Keratinocyte (primary cell): ENCODE measurements at regions not wholly inside any gene's neighbourhood (a gene's known extent, or its start where the extent isn't known, plus 50 kb on each side); places are given as distances from the start of the nearest gene placed in this dataset.

Source experiments
- DNase-seq: peaks from one replicate; pipeline ENCODE4 v3.0.0-alpha.2; 2011; ENCODE audit warnings: low read depth, missing footprints, low spot score
- FAIRE-seq: peaks from 2 replicates; lab custom pipeline; 2011; peaks lifted over from hg19 to GRCh38; lab: Jason Lieb, UNC
- H2AFZ ChIP-seq: 2 replicates; pipeline ENCODE4 v1.6.0; 2012; ENCODE audit warnings: low read length, control low read depth, inconsistent platforms; ENCODE audit not compliant: control insufficient read depth
- H3K27ac ChIP-seq: 2 replicates; pipeline ENCODE4 v1.5.1; 2011; ENCODE audit warnings: low read length; ENCODE audit not compliant: control insufficient read depth, insufficient read depth
- H3K27me3 ChIP-seq: 3 replicates; pipeline ENCODE4 v1.6.0; 2011; ENCODE audit warnings: low read length; ENCODE audit not compliant: control insufficient read depth, insufficient read depth; ENCODE audit errors: extremely low read depth
- H3K36me3 ChIP-seq, 2 experiments: 2 replicates in 1 of 2; 3 replicates in 1 of 2; pipeline ENCODE4 v1.5.1; 2011; ENCODE audit warnings: low read length in 2 of 2, mild to moderate bottlenecking in 1 of 2; ENCODE audit not compliant: control insufficient read depth in 2 of 2, insufficient read depth in 2 of 2; ENCODE audit errors: extremely low read depth in 1 of 2
- H3K4me1 ChIP-seq: 3 replicates; pipeline ENCODE4 v1.5.1; 2011; ENCODE audit warnings: low read length; ENCODE audit not compliant: control insufficient read depth, insufficient read depth; ENCODE audit errors: extremely low read depth
- H3K4me2 ChIP-seq: 3 replicates; pipeline ENCODE4 v1.6.0; 2011; ENCODE audit warnings: low read depth, low read length; ENCODE audit not compliant: control insufficient read depth, insufficient read depth; ENCODE audit errors: extremely low read depth
- H3K4me3 ChIP-seq, 3 experiments: fragments of 200-600 bp in 1 of 3; sonication (generic) in 1 of 3; 2 replicates in 2 of 3; 3 replicates in 1 of 3; pipeline ENCODE4 v1.5.1; 2011 to 2016; ENCODE audit warnings: low read length in 3 of 3, mild to moderate bottlenecking in 3 of 3, control low read depth in 2 of 3, inconsistent platforms in 1 of 3, low read depth in 1 of 3, mixed read lengths in 1 of 3, mixed run types in 1 of 3, moderate library complexity in 1 of 3; ENCODE audit not compliant: control insufficient read depth in 2 of 3, insufficient read depth in 2 of 3; ENCODE audit errors: extremely low read depth in 1 of 3
- H3K79me2 ChIP-seq: 2 replicates; pipeline ENCODE4 v1.6.0; 2012; ENCODE audit warnings: low read length; ENCODE audit not compliant: control insufficient read depth, insufficient read depth
- H3K9ac ChIP-seq: 3 replicates; pipeline ENCODE4 v1.6.0; 2011; ENCODE audit warnings: low read length; ENCODE audit not compliant: control insufficient read depth, insufficient read depth; ENCODE audit errors: extremely low read depth
- H3K9me1 ChIP-seq: 3 replicates; pipeline ENCODE4 v1.6.0; 2011; ENCODE audit warnings: low read length; ENCODE audit not compliant: control insufficient read depth, insufficient read depth; ENCODE audit errors: extremely low read depth
- H3K9me3 ChIP-seq: 2 replicates; pipeline ENCODE4 v1.5.1; 2012; ENCODE audit warnings: low read depth, low read length; ENCODE audit not compliant: control insufficient read depth
- H4K20me1 ChIP-seq: 3 replicates; pipeline ENCODE4 v1.6.0; 2011; ENCODE audit warnings: low read length; ENCODE audit not compliant: control insufficient read depth, insufficient read depth; ENCODE audit errors: extremely low read depth
- EZH2 ChIP-seq: IDR thresholded peaks from one replicate; pipeline ENCODE4 v1.6.1; 2012; ENCODE audit warnings: inconsistent platforms, mild to moderate bottlenecking, low read length, moderate library complexity
- dilution Hi-C: fragments of 300-500 bp; cut with MboI; formaldehyde crosslinking; loops from one replicate; pipeline ENCODE4 v1.7.0; 2020; ENCODE audit warnings: low sequenced_read_pairs; ENCODE audit not compliant: extremely low pct_ligation_motif_present
- TF ChIP-seq, protein P1 (sequence below), 3 experiments: IDR thresholded peaks in 1 of 3; conservative IDR thresholded peaks in 1 of 3; optimal IDR thresholded peaks in 1 of 3; 2 replicates in 2 of 3; 3 replicates in 1 of 3; pipeline versions ENCODE3 to v1.5.1; 2011; ENCODE audit warnings: low read length in 3 of 3, mild to moderate bottlenecking in 3 of 3, moderate library complexity in 2 of 3, control low read depth in 1 of 3, inconsistent platforms in 1 of 3; ENCODE audit not compliant: insufficient read depth in 2 of 3; ENCODE audit errors: extremely low read depth in 1 of 3

DNA sequence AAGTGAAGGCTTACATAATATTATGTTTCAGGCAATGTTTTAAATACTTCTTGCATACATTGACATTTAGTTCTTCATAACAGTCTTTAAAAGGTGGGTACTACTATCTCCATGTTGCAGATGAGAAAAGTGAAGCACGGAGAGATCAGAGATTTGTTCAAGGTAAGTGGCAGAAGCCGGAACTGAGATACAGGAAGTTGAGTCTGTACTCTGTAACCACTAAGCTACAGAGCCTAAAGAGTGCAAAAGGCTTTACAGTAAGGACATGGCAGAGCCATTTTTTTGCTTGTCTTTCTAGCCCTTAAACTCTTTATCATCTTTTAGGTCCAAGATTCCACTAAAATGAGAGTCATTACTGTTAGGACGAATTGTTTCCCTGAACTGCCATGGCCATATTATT lies 186.5 kb upstream of the PEX5L start:
- Histone ChIP-seq H3K4me2 (no peak overlapping the region), H3K27ac (no peak overlapping the region), H3K4me1 (no peaks in the 10 kb centered on the region), H3K36me3 (no peaks in the 10 kb centered on the region), H3K27me3 (no peaks in the 10 kb centered on the region), H3K9me3 (no peaks in the 10 kb centered on the region), H4K20me1 (no peaks in the 10 kb centered on the region), H3K9me1 (no peaks in the 10 kb centered on the region), H3K9ac (no peak overlapping the region), H3K79me2 (no peaks in the 10 kb centered on the region), H3K4me3 (no peak overlapping the region), H2AFZ (no peak overlapping the region)
- DNase-seq (no peak), FAIRE-seq (no peak)
- dilution Hi-C loops, result no loop called here
- no peak for TF ChIP-seq EZH2
- TF ChIP-seq, protein P1, sequence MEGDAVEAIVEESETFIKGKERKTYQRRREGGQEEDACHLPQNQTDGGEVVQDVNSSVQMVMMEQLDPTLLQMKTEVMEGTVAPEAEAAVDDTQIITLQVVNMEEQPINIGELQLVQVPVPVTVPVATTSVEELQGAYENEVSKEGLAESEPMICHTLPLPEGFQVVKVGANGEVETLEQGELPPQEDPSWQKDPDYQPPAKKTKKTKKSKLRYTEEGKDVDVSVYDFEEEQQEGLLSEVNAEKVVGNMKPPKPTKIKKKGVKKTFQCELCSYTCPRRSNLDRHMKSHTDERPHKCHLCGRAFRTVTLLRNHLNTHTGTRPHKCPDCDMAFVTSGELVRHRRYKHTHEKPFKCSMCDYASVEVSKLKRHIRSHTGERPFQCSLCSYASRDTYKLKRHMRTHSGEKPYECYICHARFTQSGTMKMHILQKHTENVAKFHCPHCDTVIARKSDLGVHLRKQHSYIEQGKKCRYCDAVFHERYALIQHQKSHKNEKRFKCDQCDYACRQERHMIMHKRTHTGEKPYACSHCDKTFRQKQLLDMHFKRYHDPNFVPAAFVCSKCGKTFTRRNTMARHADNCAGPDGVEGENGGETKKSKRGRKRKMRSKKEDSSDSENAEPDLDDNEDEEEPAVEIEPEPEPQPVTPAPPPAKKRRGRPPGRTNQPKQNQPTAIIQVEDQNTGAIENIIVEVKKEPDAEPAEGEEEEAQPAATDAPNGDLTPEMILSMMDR (optimal IDR thresholded peaks at IDR 0.05 in 1 of 3, IDR thresholded peaks at IDR 0.05 in 1 of 3, conservative IDR thresholded peaks at IDR 0.05 in 1 of 3; ENCODE audit: extremely low read depth in 1 of 3, insufficient read depth in 2 of 3, low read length in 3 of 3), result no peak

DNA sequence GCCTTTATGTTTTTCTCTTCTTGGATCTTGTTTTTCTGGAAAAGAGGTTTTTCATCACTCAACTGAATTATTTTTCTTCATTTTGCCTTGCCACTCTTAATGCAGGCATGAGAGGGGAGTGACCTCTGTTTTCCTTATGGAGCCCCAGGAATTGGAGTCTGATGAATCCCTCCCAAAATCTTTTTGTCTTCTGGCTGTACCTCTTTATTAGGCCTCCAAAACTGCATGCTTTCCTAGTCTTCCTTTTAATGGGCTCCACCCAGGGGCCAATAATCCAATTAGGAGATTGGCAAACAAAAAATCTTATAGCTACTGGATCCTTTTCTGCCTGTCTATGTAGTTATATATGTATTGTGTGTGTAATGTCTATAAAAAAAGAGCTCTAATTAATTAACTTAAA lies 192.4 kb upstream of the PEX5L start:
- DNase-seq (no peak), FAIRE-seq (no peak)
- H3K4me3 ChIP-seq, result no peak overlapping the region
- no peak overlapping the region for H2AFZ ChIP-seq
- H3K4me2 ChIP-seq, result no peak overlapping the region
- H3K9ac ChIP-seq, result no peak overlapping the region
- H3K27me3 ChIP-seq, result no peaks in the 10 kb centered on the region
- dilution Hi-C loops, result no loop called here
- no peaks in the 10 kb centered on the region for H3K4me1 ChIP-seq
- H3K27ac ChIP-seq, result no peak overlapping the region
- H4K20me1 ChIP-seq, result no peaks in the 10 kb centered on the region
- H3K36me3 ChIP-seq, result no peaks in the 10 kb centered on the region
- no peaks in the 10 kb centered on the region for H3K9me1 ChIP-seq
- peaks cover 6% of the 10 kb centered on the region for H3K9me3 ChIP-seq
- no peaks in the 10 kb centered on the region for H3K79me2 ChIP-seq
- TF ChIP-seq EZH2, result no peak
- TF ChIP-seq, protein P1 (optimal IDR thresholded peaks at IDR 0.05 in 1 of 3, IDR thresholded peaks at IDR 0.05 in 1 of 3, conservative IDR thresholded peaks at IDR 0.05 in 1 of 3; ENCODE audit: extremely low read depth in 1 of 3, insufficient read depth in 2 of 3, low read length in 3 of 3), result no peak
